Testis (tissue), 2 donors: ENCODE measurements at regions not wholly inside any gene's neighbourhood (a gene's known extent, or its start where the extent isn't known, plus 50 kb on each side); places are given as distances from the start of the nearest gene placed in this dataset.
"Not testable (repeated sequence)": the region's sequence is repeated elsewhere in the genome, so short reads cannot be mapped to it uniquely, and the experiment has no call there.

Experiments used
- CTCF ChIP-seq, 3 experiments: fragments of 450-650 bp in 2 of 3; fragments of 200-600 bp in 1 of 3; sonication (generic) in 1 of 3; IDR thresholded peaks; one replicate each; pipeline ENCODE4 v1.5.1; 2016 to 2019; ENCODE audit warnings: antibody characterized with exemption in 3 of 3, mild to moderate bottlenecking in 2 of 3, moderate library complexity in 1 of 3
- POLR2A ChIP-seq: fragments of 450-650 bp; IDR thresholded peaks from one replicate; pipeline ENCODE4 v1.6.1; 2017; ENCODE audit warnings: antibody characterized with exemption, mild to moderate bottlenecking, moderate library complexity

- not testable (repeated sequence) for TF ChIP-seq POLR2A; CTCF (IDR thresholded peaks at IDR 0.05)
Measured at GRCh38 chr2:87640961-87641563, 106.8 kb upstream of the PLGLB2 start.
